ENCODE measurements at regions not wholly inside any gene's neighbourhood (a gene's known extent, or its start where the extent isn't known, plus 50 kb on each side); places are given as distances from the start of the nearest gene placed in this dataset.

DNA sequence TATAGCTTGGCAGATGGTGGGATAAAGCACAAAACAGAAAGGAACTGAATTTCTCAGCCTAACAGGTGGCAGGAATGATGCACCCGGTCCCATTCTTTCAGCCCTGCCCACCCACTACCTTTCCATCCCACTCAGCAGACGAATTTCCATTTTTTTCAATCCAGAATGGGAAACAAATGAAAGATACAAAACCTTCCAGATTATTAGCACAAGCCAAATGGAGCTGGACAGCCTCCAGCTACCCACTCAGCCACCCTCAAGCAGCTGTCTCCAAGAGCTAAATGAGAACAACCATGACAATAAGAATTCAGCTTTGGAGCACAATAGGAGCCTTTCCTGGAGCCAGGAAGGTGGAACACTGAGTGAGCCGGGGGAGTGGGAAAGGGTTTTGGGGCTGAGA lies 96.3 kb upstream of the ST6GALNAC5 start:
- TF ChIP-seq, protein P1, sequence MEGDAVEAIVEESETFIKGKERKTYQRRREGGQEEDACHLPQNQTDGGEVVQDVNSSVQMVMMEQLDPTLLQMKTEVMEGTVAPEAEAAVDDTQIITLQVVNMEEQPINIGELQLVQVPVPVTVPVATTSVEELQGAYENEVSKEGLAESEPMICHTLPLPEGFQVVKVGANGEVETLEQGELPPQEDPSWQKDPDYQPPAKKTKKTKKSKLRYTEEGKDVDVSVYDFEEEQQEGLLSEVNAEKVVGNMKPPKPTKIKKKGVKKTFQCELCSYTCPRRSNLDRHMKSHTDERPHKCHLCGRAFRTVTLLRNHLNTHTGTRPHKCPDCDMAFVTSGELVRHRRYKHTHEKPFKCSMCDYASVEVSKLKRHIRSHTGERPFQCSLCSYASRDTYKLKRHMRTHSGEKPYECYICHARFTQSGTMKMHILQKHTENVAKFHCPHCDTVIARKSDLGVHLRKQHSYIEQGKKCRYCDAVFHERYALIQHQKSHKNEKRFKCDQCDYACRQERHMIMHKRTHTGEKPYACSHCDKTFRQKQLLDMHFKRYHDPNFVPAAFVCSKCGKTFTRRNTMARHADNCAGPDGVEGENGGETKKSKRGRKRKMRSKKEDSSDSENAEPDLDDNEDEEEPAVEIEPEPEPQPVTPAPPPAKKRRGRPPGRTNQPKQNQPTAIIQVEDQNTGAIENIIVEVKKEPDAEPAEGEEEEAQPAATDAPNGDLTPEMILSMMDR (conservative IDR thresholded peaks at IDR 0.05; ENCODE audit: low read depth) = no peak
- DNase-seq (ENCODE audit: low spot score) = no peak
- H3K27ac ChIP-seq = no peak overlapping the region
- ChIA-PET POLR2A (ENCODE audit: low non-redundant PET) (no interaction called here), CTCF (no interaction called here)

- POLR2A ChIA-PET (ENCODE audit: low non-redundant PET) = no interaction called here
- no peak for DNase-seq (ENCODE audit: low spot score)
- no peak overlapping the region for H3K27ac ChIP-seq
- TF ChIP-seq, protein P1 (conservative IDR thresholded peaks at IDR 0.05; ENCODE audit: low read depth) = no peak
- CTCF ChIA-PET = no interaction called here
Observed at GRCh38 chr1:76781447-76781846, 85.8 kb upstream of the ST6GALNAC5 start.

GRCh38 chr1:76782809-76783208 lies 84.5 kb upstream of the ST6GALNAC5 start:
- DNase-seq (ENCODE audit: low spot score) = no peak
- TF ChIP-seq, protein P1 (conservative IDR thresholded peaks at IDR 0.05; ENCODE audit: low read depth) = no peak
- ChIA-PET CTCF (no interaction called here), POLR2A (ENCODE audit: low non-redundant PET) (no interaction called here)
- no peak overlapping the region for H3K27ac ChIP-seq

DNA sequence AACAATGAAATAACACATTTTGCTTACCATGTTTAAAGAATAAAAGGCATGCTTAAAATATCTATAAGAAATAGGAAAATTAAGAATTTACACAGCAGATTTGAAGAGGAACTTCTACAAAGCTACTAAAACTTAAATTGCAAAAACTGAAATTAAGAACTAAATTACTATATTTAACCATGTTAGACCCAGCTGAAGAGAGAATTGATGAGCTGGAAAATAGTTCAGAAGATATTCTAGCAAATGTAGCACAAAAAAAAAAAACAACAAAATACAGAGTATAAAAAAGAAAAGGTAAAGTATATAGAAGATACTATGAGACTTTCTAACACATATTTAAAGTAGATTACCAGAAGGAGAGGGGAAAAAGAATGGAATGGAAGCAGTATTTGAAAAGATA lies 82.8 kb upstream of the ST6GALNAC5 start:
- ChIA-PET POLR2A (ENCODE audit: low non-redundant PET) (no interaction called here), CTCF (no interaction called here)
- TF ChIP-seq, protein P1 (conservative IDR thresholded peaks at IDR 0.05; ENCODE audit: low read depth) = no peak
- DNase-seq (ENCODE audit: low spot score) = no peak
- H3K27ac ChIP-seq = no peak overlapping the region

GRCh38 chr1:76786222-76786621 lies 81.1 kb upstream of the ST6GALNAC5 start:
- POLR2A ChIA-PET (ENCODE audit: low non-redundant PET) = no interaction called here
- TF ChIP-seq, protein P1 (conservative IDR thresholded peaks at IDR 0.05; ENCODE audit: low read depth) = no peak
- no peak overlapping the region for H3K27ac ChIP-seq
- no peak for DNase-seq (ENCODE audit: low spot score)
- CTCF ChIA-PET = interaction anchor here (0.5 kb wide), 1 partner anchor 713 kb away, joined by 3 read pairs; no protein-coding TSS in a partner anchor

- CTCF ChIA-PET = no interaction called here
Observed at GRCh38 chr1:76793594-76793993, 73.7 kb upstream of the ST6GALNAC5 start.

More at GRCh38 chr1:76793594-76793993, 73.7 kb upstream of the ST6GALNAC5 start:
- TF ChIP-seq, protein P1 (conservative IDR thresholded peaks at IDR 0.05; ENCODE audit: low read depth) = no peak
- no peak overlapping the region for H3K27ac ChIP-seq
- POLR2A ChIA-PET (ENCODE audit: low non-redundant PET) = no interaction called here
- DNase-seq (ENCODE audit: low spot score) = no peak
